Ascending aorta (tissue), 2 donors: ENCODE measurements at regions not wholly inside any gene's neighbourhood (a gene's known extent, or its start where the extent isn't known, plus 50 kb on each side); places are given as distances from the start of the nearest gene placed in this dataset.

ENCODE experiments used
- DNase-seq, 2 donors: peaks; one replicate each; pipeline ENCODE4 v3.0.0-alpha.2; 2019; ENCODE audit warnings: low spot score in 2 of 2
- H3K27ac ChIP-seq, 2 donors: fragments of 200-600 bp; sonication (generic); one replicate each; pipeline ENCODE4 v1.5.1; 2016 to 2017; ENCODE audit warnings: mild to moderate bottlenecking in 1 of 2
- H3K27me3 ChIP-seq: fragments of 200-600 bp; sonication (generic); one replicate; pipeline ENCODE4 v1.5.1; 2017
- H3K36me3 ChIP-seq, 2 donors: fragments of 200-600 bp; sonication (generic); one replicate each; pipeline ENCODE4 v1.5.1; 2016
- H3K4me1 ChIP-seq, 2 donors: fragments of 200-600 bp; sonication (generic); one replicate each; pipeline ENCODE4 v1.5.1; 2016 to 2017; ENCODE audit warnings: mild to moderate bottlenecking in 1 of 2
- H3K4me3 ChIP-seq, 2 donors: fragments of 200-600 bp; sonication (generic); one replicate each; pipeline ENCODE4 v1.5.1; 2016 to 2017; ENCODE audit warnings: mild to moderate bottlenecking in 1 of 2
- H3K9me3 ChIP-seq, 2 donors: fragments of 200-600 bp; sonication (generic); one replicate each; pipeline ENCODE4 v1.5.1; 2016
- CTCF ChIP-seq, 3 experiments: fragments of 200-600 bp in 2 of 3; fragments of 450-650 bp in 1 of 3; sonication (generic) in 2 of 3; IDR thresholded peaks; one replicate each; pipeline ENCODE4 v1.5.1; 2016 to 2019; ENCODE audit warnings: antibody characterized with exemption in 3 of 3, mild to moderate bottlenecking in 1 of 3, moderate library complexity in 1 of 3
- intact Hi-C: fragments of 100-400 bp; cut with DNase I; formaldehyde crosslinking; loops from one replicate; pipeline ENCODE4 v1.15.1; 2023

- H3K27ac ChIP-seq, result no peak overlapping the region
- intact Hi-C loops, result no loop called here
- no peak for TF ChIP-seq CTCF (IDR thresholded peaks at IDR 0.05)
- H3K36me3 ChIP-seq, result no peaks in the 10 kb centered on the region
- no peaks in the 10 kb centered on the region for H3K4me1 ChIP-seq
- DNase-seq, result no peak
- no peaks in the 10 kb centered on the region for H3K9me3 ChIP-seq
- no peaks in the 10 kb centered on the region for H3K27me3 ChIP-seq
- no peak overlapping the region for H3K4me3 ChIP-seq
These were observed 728.4 kb upstream of the EPHA6 start for GRCh38 chr3:96086018-96086417.

GRCh38 chr3:96101006-96101560 is 713.3 kb upstream of the EPHA6 start:
- Histone ChIP-seq H3K36me3 (no peaks in the 10 kb centered on the region), H3K27me3 (no peaks in the 10 kb centered on the region), H3K9me3 (peaks cover 0 to 4% of the 10 kb centered on the region in 2 donors), H3K4me1 (no peaks in the 10 kb centered on the region), H3K4me3 (no peak overlapping the region), H3K27ac (no peak overlapping the region)
- intact Hi-C loops, result no loop called here
- TF ChIP-seq CTCF (IDR thresholded peaks at IDR 0.05), result no peak
- no peak for DNase-seq

GRCh38 chr3:96106701-96107100 is 707.7 kb upstream of the EPHA6 start:
- Histone ChIP-seq H3K4me1 (no peaks in the 10 kb centered on the region), H3K36me3 (no peaks in the 10 kb centered on the region), H3K9me3 (no peaks in the 10 kb centered on the region), H3K4me3 (no peak overlapping the region), H3K27me3 (no peaks in the 10 kb centered on the region), H3K27ac (no peak overlapping the region)
- no peak for DNase-seq
- no peak for TF ChIP-seq CTCF (IDR thresholded peaks at IDR 0.05)
- intact Hi-C loops, result no loop called here
